HuH-7 (cell line): ENCODE measurements at regions not wholly inside any gene's neighbourhood (a gene's known extent, or its start where the extent isn't known, plus 50 kb on each side); places are given as distances from the start of the nearest gene placed in this dataset.

Experiments
- DNase-seq: peaks from one replicate; pipeline ENCODE4 v3.0.0; 2011; ENCODE audit warnings: low spot score

DNA sequence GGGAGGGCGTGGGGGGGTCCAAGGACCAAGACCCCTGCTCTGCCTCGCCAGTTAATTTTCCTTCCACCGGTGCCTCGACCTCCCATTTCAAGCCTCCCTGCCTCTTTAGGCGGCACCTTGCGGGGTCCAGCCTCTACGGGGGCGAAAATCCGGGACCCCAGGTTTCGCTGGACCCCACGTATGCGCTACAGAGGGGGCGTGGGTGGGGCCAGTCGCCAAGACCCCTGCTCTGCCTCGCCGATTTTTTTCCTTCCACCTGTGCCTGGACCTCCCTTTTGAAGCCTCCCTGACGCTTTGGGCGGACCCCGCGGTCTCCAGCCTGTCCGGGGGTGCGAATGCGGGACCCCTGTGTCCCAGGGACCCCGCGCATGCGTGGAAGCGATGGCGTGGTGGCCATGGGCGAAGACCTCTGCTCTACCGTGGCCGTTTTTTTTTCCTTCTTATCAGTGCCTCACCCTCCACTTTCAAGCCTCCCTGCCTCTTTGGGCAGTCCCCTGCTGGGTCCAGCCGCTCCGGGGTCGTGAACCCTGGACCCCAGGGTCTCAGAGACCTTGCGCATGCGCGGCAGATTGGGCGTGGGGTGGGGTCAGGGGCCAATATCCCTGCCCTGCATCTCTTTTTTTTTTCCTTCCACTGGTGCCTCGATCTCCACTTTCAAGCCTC is 324.2 kb downstream of the ALG10 start:
- DNase-seq = peak; percentile 68

DNA sequence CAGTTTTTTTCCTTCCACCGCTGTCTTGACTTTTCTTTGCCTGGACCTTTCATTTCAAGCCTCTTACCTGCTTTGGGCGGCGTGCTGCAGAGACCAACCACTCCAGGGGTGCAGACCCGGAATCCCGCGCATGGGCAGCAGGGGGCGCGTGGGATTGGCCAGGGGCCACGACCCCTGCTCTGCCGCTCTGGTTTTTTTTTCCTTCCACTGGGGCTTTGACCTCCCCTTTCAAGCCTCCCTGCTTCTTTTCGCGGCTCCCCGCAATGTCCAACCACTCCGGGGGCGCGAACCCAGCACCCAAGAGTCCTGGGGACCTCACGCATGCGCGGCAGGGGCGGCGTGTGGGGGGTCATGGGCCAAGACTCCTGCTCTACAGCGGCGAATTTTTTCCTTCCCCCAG is 325.1 kb downstream of the ALG10 start:
- DNase-seq = peak; percentile 87

DNA sequence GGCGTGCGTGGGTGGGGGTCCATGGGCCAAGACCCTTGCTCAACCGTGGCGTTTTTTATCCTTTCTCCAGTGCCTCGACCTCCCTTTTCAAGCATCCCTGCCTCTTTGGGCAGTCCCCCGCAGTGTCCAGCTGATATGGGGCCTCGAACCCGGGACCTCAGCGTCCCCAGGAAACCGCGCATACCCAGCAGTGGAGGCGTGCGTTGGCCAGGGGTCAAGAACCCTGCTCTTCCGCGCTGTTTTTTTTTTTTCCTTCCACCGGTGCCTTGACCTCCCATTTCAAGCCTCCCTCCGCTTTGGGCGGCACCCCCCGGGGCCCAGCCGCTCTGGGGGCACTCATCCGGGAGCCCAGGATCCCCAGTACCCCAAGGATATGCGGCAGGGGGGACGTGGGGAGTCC is 325.8 kb downstream of the ALG10 start:
- no peak for DNase-seq

DNA sequence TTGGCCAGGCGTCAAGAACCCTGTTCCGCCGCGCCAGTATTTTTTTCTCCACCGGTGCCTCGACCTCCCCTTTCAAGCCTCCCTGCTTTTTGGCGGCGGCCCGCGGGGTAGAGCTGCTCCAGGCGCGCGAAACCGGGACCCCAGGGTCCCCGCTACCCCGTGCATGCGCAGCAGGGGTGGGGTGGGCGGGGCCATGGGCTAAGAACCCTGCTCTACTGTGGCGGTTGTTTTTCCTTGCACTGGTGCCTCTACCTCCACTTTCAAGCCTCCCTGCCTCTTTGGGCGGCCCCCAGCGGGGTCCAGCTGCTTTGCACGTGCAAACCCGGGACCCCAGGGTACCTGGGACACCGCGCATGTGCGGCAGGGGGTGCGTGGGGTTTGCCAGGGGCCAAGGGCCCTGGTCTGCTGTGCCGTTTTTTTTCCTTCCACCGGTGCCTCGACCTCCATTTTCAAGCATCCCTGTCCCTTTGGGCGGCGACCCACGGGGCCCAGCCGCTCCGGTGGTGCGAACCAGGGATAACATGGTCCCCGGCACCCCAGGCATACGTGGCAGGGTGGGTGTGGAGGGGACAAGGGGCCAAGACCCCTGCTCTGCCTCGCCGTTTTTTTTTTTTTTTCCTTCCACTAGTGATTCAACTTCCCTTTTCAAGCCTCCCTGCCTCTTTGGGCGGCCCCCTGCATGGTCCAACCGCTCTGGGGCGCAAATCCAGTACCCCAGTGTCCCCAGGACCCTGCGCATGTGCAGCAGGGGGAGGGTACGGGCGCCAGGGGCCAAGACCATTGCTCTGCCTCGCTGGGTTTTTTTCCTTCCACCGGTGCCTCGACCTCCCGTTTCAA is 326.8 kb downstream of the ALG10 start:
- peak; percentile 72 for DNase-seq

GRCh38 chr12:34349673-34349961 is 327.3 kb downstream of the ALG10 start:
- no peak for DNase-seq

- DNase-seq = no peak
These were observed 328.1 kb downstream of the ALG10 start for GRCh38 chr12:34350092-34351041.

DNA sequence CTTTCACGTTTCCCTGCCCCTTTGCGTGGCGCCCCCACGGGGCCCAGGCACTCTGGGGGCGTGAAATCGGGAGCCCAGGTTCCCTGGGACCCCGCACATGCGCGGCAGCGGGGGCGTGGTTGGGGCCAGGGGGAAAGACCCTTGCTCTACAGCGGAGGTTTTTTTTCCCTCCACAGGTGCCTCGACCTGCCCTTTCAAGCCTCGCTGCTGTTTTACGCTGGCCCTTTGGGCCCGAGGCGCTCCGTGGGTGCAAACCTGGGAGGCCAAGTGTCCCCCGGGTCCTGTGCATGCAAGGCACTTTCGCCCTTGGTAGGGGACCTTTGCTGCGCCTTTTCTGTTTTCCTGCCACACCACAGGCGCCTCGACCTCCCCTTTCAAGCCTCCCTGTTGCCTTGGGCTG is 329.8 kb downstream of the ALG10 start:
- DNase-seq = no peak

- peak; percentile 85 for DNase-seq
These were observed 332.2 kb downstream of the ALG10 start for GRCh38 chr12:34354239-34355200.

DNA sequence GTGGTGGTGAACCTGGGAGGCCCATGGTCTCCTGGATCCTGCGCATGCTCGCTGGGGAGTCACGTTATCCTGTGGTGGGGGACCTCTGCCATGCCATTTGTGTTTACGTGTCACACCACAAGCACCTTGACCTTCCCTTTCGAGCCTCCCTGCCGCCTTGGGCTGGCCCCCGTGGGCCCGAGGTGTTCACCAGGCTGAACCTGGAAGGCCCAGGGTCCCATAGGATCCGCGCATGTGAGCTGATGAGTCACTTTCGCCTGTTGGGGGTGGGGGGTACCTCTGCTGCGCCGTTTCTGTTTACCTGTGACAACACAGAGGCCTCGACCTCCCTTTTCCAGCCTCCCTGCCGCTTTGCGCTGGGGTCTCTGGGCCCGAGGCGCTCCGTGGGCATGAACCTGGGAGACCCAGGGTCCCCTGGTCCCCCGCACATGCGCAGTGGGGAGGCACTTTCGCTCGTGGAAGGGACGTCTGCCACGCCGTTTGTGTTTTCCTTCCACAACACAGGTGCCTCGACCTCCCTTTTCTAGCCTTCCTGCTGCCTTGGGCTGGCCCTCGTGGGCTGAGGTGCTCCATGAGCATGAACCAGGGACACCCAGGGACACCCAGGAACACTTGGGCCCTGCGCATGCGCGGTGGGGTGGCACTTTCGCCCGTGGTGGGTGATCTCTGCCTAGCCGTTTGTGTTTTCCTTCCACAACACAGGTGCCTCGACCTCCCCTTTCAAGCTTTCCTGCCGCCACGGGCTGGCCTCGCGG is 334.1 kb downstream of the ALG10 start:
- no peak for DNase-seq

GRCh38 chr12:34357791-34358190 is 335.5 kb downstream of the ALG10 start:
- no peak for DNase-seq

GRCh38 chr12:34358198-34358597 is 335.9 kb downstream of the ALG10 start:
- DNase-seq = no peak

DNA sequence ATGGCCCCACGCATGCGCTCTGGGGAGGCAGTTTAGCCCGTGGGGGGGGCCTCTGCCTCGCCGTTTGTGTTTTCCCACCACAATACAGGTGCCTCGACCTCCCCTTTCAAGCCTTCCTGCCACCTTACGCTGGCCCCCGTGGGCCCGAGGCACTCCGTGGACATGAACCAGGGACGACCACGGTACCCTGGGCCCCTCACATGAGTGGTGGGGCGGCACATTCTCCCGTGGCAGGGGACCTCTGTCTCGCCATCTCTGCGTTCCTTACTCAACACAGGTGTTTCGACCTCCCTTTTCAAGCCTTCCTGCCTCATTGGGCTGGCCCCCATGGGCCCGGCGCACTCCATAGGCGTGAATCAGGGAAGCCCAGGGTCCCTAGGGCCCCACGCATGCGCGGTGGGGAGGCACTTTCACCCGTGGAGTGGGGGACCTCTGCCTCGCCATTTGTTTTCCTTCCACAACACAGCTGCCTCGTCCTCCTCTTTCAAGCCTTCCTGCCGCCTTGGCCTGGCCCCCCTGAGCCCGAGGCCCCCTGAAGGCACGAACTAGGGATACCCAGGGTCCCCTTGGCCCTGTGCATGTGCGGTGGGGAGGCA is 339.5 kb downstream of the ALG10 start:
- no peak for DNase-seq

DNA sequence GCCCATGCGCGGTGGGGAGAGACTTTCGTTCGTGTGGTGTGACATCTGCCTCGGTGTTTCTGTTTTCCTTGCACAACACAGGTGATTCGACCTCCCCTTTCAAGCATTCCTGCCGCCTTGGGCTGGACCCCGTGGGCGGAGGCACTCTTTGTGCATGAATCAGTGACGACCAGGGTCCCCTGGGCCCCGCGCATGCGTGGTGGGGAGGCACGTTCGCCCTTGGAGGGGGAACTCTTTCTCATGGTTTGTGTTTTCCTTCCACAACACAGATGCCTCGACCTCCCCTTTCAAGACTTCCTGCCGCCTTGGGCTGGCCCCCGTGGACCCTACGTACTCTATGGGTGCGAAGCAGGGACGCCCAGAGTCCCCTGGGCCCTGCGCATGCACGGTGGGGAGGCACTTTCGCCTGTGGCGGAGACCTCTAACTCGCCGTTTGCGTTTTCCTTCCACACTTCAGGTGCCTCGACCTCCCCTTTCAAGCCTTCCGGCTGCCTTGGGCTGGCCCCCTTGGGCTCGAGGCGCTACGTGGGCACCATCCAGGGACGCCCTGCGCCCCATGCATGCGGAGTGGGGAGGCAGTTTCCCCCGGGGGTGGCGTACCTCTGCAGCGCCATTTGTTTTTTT is 340.9 kb downstream of the ALG10 start:
- DNase-seq = peak; percentile 81

DNA sequence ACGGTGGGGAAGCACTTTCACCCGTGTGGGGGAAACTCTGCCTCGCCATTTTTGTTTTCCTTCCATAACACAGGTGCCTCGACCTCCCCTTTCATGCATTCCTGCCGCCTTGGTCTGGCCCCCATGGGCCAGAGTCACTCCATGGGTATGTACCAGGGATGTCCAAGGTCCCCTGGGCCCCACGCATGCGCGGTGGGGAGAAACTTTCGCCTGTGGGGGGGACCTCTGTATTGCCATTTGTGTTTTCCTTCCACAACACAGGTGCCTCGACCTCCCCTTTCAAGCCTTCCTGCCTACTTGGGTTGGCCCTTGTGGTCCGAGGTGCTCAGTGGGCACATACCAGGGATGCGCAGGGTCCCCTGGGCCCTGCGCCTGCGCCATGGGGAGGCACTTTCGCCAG is 345.8 kb downstream of the ALG10 start:
- no peak for DNase-seq

DNA sequence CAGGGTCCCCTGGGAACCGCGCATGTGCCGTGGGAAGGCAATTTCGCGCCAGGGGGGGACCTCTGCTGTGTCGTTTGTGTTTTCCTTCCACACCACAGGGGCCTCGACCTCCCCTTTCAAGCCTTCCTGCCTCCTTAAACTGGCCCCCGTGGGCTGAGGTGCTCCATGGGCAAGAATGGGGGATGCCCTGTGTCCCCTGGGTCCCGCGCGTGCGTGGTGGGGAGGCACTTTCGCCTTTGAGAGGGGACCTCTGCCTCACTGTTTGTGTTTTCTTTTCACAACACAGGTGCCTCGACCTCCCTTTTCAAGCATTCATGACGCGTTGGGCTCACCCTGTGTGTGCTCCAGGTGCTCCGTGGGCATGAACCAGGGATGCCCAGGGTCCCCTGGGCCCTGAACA is 348.8 kb downstream of the ALG10 start:
- no peak for DNase-seq

GRCh38 chr12:34372003-34372402 is 349.7 kb downstream of the ALG10 start:
- DNase-seq = no peak

DNA sequence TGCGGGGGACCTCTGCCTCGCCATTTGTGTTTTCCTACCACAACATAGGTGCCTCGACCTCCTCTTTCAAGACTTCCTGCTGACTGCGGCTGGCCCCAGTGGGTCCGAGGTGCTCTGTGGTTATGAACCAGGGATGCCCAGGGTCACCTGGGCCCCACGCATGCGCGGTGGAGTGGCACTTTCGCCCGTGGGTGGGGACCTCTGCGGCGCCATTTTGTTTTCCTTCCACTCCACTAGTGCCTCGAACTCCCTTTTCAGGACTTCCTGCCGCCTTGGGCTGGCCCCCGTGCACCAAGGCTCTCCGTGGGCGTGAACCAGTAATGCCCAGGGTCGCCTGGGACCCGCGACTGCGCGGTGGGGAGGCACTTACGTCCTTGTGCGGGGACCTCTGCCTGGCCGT is 351.6 kb downstream of the ALG10 start:
- no peak for DNase-seq

DNA sequence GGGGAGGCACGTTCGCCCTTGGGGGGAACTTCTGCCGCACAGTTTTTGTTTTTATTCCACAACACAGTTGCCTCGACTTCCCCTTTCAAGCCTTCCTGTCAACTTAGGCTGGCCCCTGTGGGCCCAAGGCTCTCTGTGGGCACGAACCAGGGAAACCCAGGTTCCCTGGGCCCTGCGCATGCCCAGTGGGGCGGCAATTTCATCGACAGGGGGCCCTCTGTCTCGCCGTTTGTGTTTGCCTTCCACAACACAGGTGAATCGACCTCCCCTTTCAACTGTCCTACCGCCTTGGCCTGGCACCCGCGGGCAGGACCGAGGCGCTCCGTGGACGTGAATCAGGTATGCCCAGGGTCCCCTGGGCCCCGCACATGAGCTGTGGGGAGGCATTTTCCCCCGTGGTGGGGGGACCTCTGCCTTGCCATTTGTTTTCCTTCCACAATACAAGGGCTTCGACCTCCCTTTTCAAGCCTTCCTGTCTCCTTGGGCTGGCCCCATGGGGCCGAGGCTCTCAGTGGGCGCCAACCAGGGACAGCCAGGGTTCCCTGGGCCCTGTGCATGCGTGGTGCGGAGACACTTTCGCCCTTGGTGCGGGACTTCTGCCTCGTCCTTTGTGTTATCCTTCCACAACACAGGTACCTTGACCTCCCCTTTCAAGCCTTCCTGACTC is 354.0 kb downstream of the ALG10 start:
- no peak for DNase-seq
